HepG2 (cell line): ENCODE measurements at regions not wholly inside any gene's neighbourhood (a gene's known extent, or its start where the extent isn't known, plus 50 kb on each side); places are given as distances from the start of the nearest gene placed in this dataset.

Experiments
- FLYWCH1 ChIP-seq: sonication (generic); formaldehyde crosslinking; IDR thresholded peaks from 2 replicates; pipeline ENCODE4 v1.8.1; 2023; ENCODE audit warnings: mild to moderate bottlenecking, missing genetic modification reagents
- GZF1 ChIP-seq: sonication (generic); formaldehyde crosslinking; IDR thresholded peaks from 2 replicates; pipeline ENCODE4 v1.5.1; 2020; ENCODE audit warnings: mild to moderate bottlenecking, missing genetic modification reagents
- HBP1 ChIP-seq: IDR thresholded peaks from 2 replicates; pipeline ENCODE4 v1.6.1; 2016; ENCODE audit warnings: low read depth, control low read depth
- HMG20B ChIP-seq: conservative IDR thresholded peaks from 2 replicates; pipeline ENCODE4 v1.6.1; 2016; ENCODE audit warnings: missing genetic modification reagents, missing compliant biosample characterization
- IKZF4 ChIP-seq: sonication (generic); formaldehyde crosslinking; IDR thresholded peaks from 2 replicates; pipeline ENCODE4 v1.5.1; 2020; ENCODE audit warnings: borderline replicate concordance, mild to moderate bottlenecking, low read depth, missing genetic modification reagents; ENCODE audit errors: not compliant biosample characterization
- KLF13 ChIP-seq: sonication (generic); formaldehyde crosslinking; IDR thresholded peaks from 2 replicates; pipeline ENCODE4 v1.4.0; 2020; ENCODE audit warnings: mild to moderate bottlenecking, missing genetic modification reagents
- NCOA2 ChIP-seq: sonication (generic); formaldehyde crosslinking; IDR thresholded peaks from 2 replicates; pipeline ENCODE4 v1.8.0; 2022; ENCODE audit warnings: inconsistent platforms
- NKX3-1 ChIP-seq: sonication (generic); formaldehyde crosslinking; IDR thresholded peaks from 2 replicates; pipeline ENCODE4 v1.5.0; 2020; ENCODE audit warnings: missing genetic modification reagents
- PAWR ChIP-seq: sonication (generic); formaldehyde crosslinking; IDR thresholded peaks from 2 replicates; pipeline ENCODE4 v1.4.0; 2020; ENCODE audit warnings: missing genetic modification reagents, mild to moderate bottlenecking, borderline replicate concordance
- PAX8 ChIP-seq: sonication (generic); formaldehyde crosslinking; IDR thresholded peaks from 2 replicates; pipeline ENCODE4 v1.8.0; 2022; ENCODE audit warnings: mild to moderate bottlenecking, missing genetic modification reagents, borderline replicate concordance
- RAD21 ChIP-seq: fragments of 450-650 bp; formaldehyde crosslinking; IDR thresholded peaks from 2 replicates; pipeline ENCODE4 v1.5.0; 2020; ENCODE audit warnings: mild to moderate bottlenecking
- REST ChIP-seq, 2 experiments: IDR thresholded peaks; 2 replicates each; pipeline ENCODE4 v1.6.1; 2011 to 2012; ENCODE audit warnings: low read length in 2 of 2, borderline replicate concordance in 1 of 2, low read depth in 1 of 2, mild to moderate bottlenecking in 1 of 2, moderate library complexity in 1 of 2
- SNAPC2 ChIP-seq: sonication (generic); formaldehyde crosslinking; IDR thresholded peaks from 2 replicates; pipeline ENCODE4 v1.8.1; 2022; ENCODE audit warnings: mild to moderate bottlenecking, missing genetic modification reagents
- SOX6 ChIP-seq, 2 experiments: fragments of 450-650 bp in 1 of 2; sonication (generic) in 1 of 2; formaldehyde crosslinking in 1 of 2; IDR thresholded peaks; 2 replicates each; pipeline versions ENCODE4 v1.4.0 to v1.6.1; 2017 to 2020; ENCODE audit warnings: antibody characterized with exemption in 1 of 2, mild to moderate bottlenecking in 1 of 2, missing genetic modification reagents in 1 of 2
- STAG1 ChIP-seq: sonication (generic); formaldehyde crosslinking; IDR thresholded peaks from 2 replicates; pipeline ENCODE4 v1.4.0; 2020; ENCODE audit warnings: missing genetic modification reagents
- THRA ChIP-seq: sonication (generic); formaldehyde crosslinking; IDR thresholded peaks from 2 replicates; pipeline ENCODE4 v1.4.0; 2020; ENCODE audit warnings: missing genetic modification reagents, borderline replicate concordance
- ZNF24 ChIP-seq: fragments of 450-650 bp; IDR thresholded peaks from 2 replicates; pipeline ENCODE4 v1.6.1; 2017; ENCODE audit warnings: antibody characterized with exemption, mild to moderate bottlenecking
- ZNF383 ChIP-seq: sonication (generic); formaldehyde crosslinking; IDR thresholded peaks from 2 replicates; pipeline ENCODE4 v1.4.0; 2020; ENCODE audit warnings: missing genetic modification reagents, mild to moderate bottlenecking, borderline replicate concordance
- ZNF598 ChIP-seq: sonication (generic); formaldehyde crosslinking; IDR thresholded peaks from 2 replicates; pipeline ENCODE4 v1.5.1; 2020; ENCODE audit warnings: mild to moderate bottlenecking, missing genetic modification reagents, borderline replicate concordance
- ZNF615 ChIP-seq: sonication (generic); formaldehyde crosslinking; IDR thresholded peaks from 2 replicates; pipeline ENCODE4 v1.5.0; 2020; ENCODE audit warnings: mild to moderate bottlenecking, missing genetic modification reagents, borderline replicate concordance
- ZNF691 ChIP-seq: sonication (generic); formaldehyde crosslinking; IDR thresholded peaks from 2 replicates; pipeline ENCODE4 v1.4.0; 2020; ENCODE audit warnings: missing genetic modification reagents, low read depth, mild to moderate bottlenecking, borderline replicate concordance
- ZNF746 ChIP-seq: sonication (generic); formaldehyde crosslinking; IDR thresholded peaks from 2 replicates; pipeline ENCODE4 v1.8.0; 2022; ENCODE audit warnings: mild to moderate bottlenecking, missing genetic modification reagents
- ZNF766 ChIP-seq: sonication (generic); formaldehyde crosslinking; IDR thresholded peaks from 2 replicates; pipeline ENCODE4 v1.5.0; 2020; ENCODE audit warnings: missing genetic modification reagents, borderline replicate concordance
- ZNF773 ChIP-seq: sonication (generic); formaldehyde crosslinking; IDR thresholded peaks from 2 replicates; pipeline ENCODE4 v1.4.0; 2020; ENCODE audit warnings: missing genetic modification reagents, borderline replicate concordance

GRCh38 chr5:63401436-63402046 is 560.7 kb downstream of the HTR1A start (continued):
- TF ChIP-seq STAG1 (CRISPR knock-in tag) (peak; percentile 74), ZNF766 (no peak), SOX6 (IDR thresholded peaks at IDR 0.05) (no peak), SOX6 (CRISPR knock-in tag; IDR thresholded peaks at IDR 0.05) (no peak), FLYWCH1 (no peak), PAX8 (no peak), ZNF773 (CRISPR knock-in tag) (no peak), HMG20B (CRISPR knock-in tag) (no peak), THRA (no peak), HBP1 (no peak), SNAPC2 (CRISPR knock-in tag) (no peak), RAD21 (CRISPR knock-in tag) (0 out of 2 replicates have a peak, but pooled peaks have one; percentile 27), NCOA2 (CRISPR knock-in tag) (no peak), GZF1 (CRISPR knock-in tag) (no peak), ZNF746 (no peak), ZNF615 (no peak), PAWR (no peak), KLF13 (CRISPR knock-in tag) (no peak), REST (IDR thresholded peaks at IDR 0.05; ENCODE audit: borderline replicate concordance in 1 of 2, low read depth in 1 of 2, low read length in 2 of 2) (peak in 1 of 2 experiments; percentile 52; a peak in 1 of 4 replicates), IKZF4 (CRISPR knock-in tag) (no peak), ZNF691 (CRISPR knock-in tag) (no peak), ZNF598 (CRISPR knock-in tag) (no peak), ZNF383 (CRISPR knock-in tag) (no peak), NKX3-1 (CRISPR knock-in tag) (no peak), ZNF24 (no peak)
